Naive thymus-derived CD4-positive, alpha-beta T cell (primary cell): ENCODE measurements at regions not wholly inside any gene's neighbourhood (a gene's known extent, or its start where the extent isn't known, plus 50 kb on each side); places are given as distances from the start of the nearest gene placed in this dataset.

Experiments
- ATAC-seq: fragments of 150-1000 bp; cut with Tn5 transposase; 2 replicates; pipeline ENCODE4 v1.10.0; 2021; ENCODE audit warnings: mild to moderate bottlenecking, moderate library complexity
- CTCF ChIA-PET: fragments of 350-600 bp; sonication (Branson Sonifier 250); formaldehyde crosslinking; loops from one replicate; lab custom pipeline; 2021; ENCODE audit warnings: antibody characterized with exemption; lab: Charles Lee
- POLR2A ChIA-PET: fragments of 350-600 bp; sonication (Branson Sonifier 250); formaldehyde crosslinking; loops from one replicate; lab custom pipeline; 2021; ENCODE audit warnings: antibody characterized with exemption, inconsistent platforms; lab: Charles Lee
- DNase-seq, 9 donors: peaks; one replicate each; pipeline versions ENCODE4 v3.0.0 to v3.0.0-alpha.2; 2020 to 2022; ENCODE audit warnings: mixed read lengths in 1 of 9
- H3K27ac ChIP-seq: one replicate; pipeline ENCODE4 v1.7.0; 2013; ENCODE audit warnings: mild to moderate bottlenecking, low read depth, low read length, moderate library complexity
- H3K27me3 ChIP-seq, 2 donors: one replicate each; pipeline ENCODE4 v1.7.0; 2013; ENCODE audit warnings: low read length in 2 of 2, mild to moderate bottlenecking in 2 of 2, moderate library complexity in 2 of 2; ENCODE audit not compliant: control insufficient read depth in 2 of 2, insufficient read depth in 2 of 2
- H3K36me3 ChIP-seq, 3 experiments: 1 replicate in 2 of 3; 2 replicates in 1 of 3; pipeline ENCODE4 v1.7.0; 2013; ENCODE audit warnings: low read length in 3 of 3, mild to moderate bottlenecking in 3 of 3, moderate library complexity in 1 of 3; ENCODE audit not compliant: insufficient read depth in 3 of 3, control insufficient read depth in 2 of 3
- H3K4me1 ChIP-seq, 2 donors: one replicate each; pipeline ENCODE4 v1.7.0; 2013; ENCODE audit warnings: low read length in 2 of 2, mild to moderate bottlenecking in 2 of 2, moderate library complexity in 1 of 2; ENCODE audit not compliant: control insufficient read depth in 2 of 2, insufficient read depth in 2 of 2
- H3K4me3 ChIP-seq: 2 replicates; pipeline ENCODE4 v1.7.0; 2013; ENCODE audit warnings: mild to moderate bottlenecking, low read length
- H3K9me3 ChIP-seq, 3 experiments: 1 replicate in 2 of 3; 2 replicates in 1 of 3; pipeline ENCODE4 v1.7.0; 2013; ENCODE audit warnings: low read length in 3 of 3; ENCODE audit not compliant: control insufficient read depth in 2 of 3
- H3K27ac Mint-ChIP-seq, 9 donors: one replicate each; pipeline ENCODE4 v1.8.0; 2020 to 2022; ENCODE audit warnings: mixed read lengths in 9 of 9, mild to moderate bottlenecking in 8 of 9, moderate library complexity in 5 of 9, inconsistent platforms in 2 of 9
- H3K27me3 Mint-ChIP-seq, 5 donors: one replicate each; pipeline ENCODE4 v1.8.0; 2021 to 2022; ENCODE audit warnings: mixed read lengths in 5 of 5, mild to moderate bottlenecking in 1 of 5
- H3K36me3 Mint-ChIP-seq, 5 donors: one replicate each; pipeline ENCODE4 v1.8.0; 2020 to 2022; ENCODE audit warnings: mixed read lengths in 5 of 5, mild to moderate bottlenecking in 3 of 5, inconsistent platforms in 1 of 5
- H3K4me1 Mint-ChIP-seq, 7 donors: one replicate each; pipeline ENCODE4 v1.8.0; 2020 to 2022; ENCODE audit warnings: mixed read lengths in 7 of 7, mild to moderate bottlenecking in 3 of 7, inconsistent platforms in 1 of 7
- H3K4me3 Mint-ChIP-seq, 10 donors: one replicate each; pipeline ENCODE4 v1.8.0; 2020 to 2022; ENCODE audit warnings: mild to moderate bottlenecking in 10 of 10, mixed read lengths in 10 of 10, moderate library complexity in 6 of 10, inconsistent platforms in 2 of 10
- H3K9me3 Mint-ChIP-seq, 11 donors: one replicate each; pipeline ENCODE4 v1.8.0; 2020 to 2022; ENCODE audit warnings: mixed read lengths in 11 of 11, mild to moderate bottlenecking in 4 of 11, inconsistent platforms in 1 of 11, moderate library complexity in 1 of 11
- intact Hi-C, 2 donors: fragments of 100-400 bp; cut with micrococcal nuclease; formaldehyde crosslinking; loops; one replicate each; pipeline ENCODE4 v1.15.1; 2023

- Histone ChIP-seq H3K4me3 (no peak overlapping the region), H3K9me3 (no peaks in the 10 kb centered on the region), H3K36me3 (peaks cover 18 to 76% (median 19%) of the 10 kb centered on the region in 3 experiments), H3K27me3 (no peaks in the 10 kb centered on the region), H3K27ac (no peak overlapping the region), H3K4me1 (peaks cover 4 to 6% of the 10 kb centered on the region in 2 donors)
- H3K4me3 Mint-ChIP-seq: no peak overlapping the region
- peak overlapping the region in 2 of 9 donors; percentile 38 to 55 for H3K27ac Mint-ChIP-seq
- H3K9me3 Mint-ChIP-seq: no peaks in the 10 kb centered on the region
- H3K4me1 Mint-ChIP-seq: peaks cover 19 to 62% (median 38%) of the 10 kb centered on the region in 7 donors
- DNase-seq (no peak), ATAC-seq (no peak)
- H3K27me3 Mint-ChIP-seq: no peaks in the 10 kb centered on the region
- intact Hi-C loops: no loop called here
- ChIA-PET CTCF (interaction anchor here (0.6 kb wide), 2 partner anchors 15 to 16 kb away, joined by 3 read pairs; no protein-coding TSS in a partner anchor), POLR2A (no interaction called here)
- H3K36me3 Mint-ChIP-seq: peaks cover 7 to 47% (median 32%) of the 10 kb centered on the region in 5 donors
Measured at GRCh38 chr7:130880668-130881067, 146.7 kb upstream of the KLF14 start.

- no peaks in the 10 kb centered on the region for H3K27me3 ChIP-seq
- Mint-ChIP-seq H3K4me1 (peaks cover 17 to 61% (median 33%) of the 10 kb centered on the region in 7 donors), H3K36me3 (peaks cover 7 to 47% (median 32%) of the 10 kb centered on the region in 5 donors), H3K9me3 (no peaks in the 10 kb centered on the region), H3K27me3 (no peaks in the 10 kb centered on the region), H3K4me3 (no peak overlapping the region), H3K27ac (peak overlapping the region in 3 of 9 donors; percentile 18 to 38 (median 21))
- intact Hi-C loops: no loop called here
- CTCF ChIA-PET: interaction anchor here (0.6 to 6.2 kb wide), 3 partner anchors 14 to 16 kb away, joined by 3 to 23 read pairs (median 5); no protein-coding TSS in a partner anchor
- no peaks in the 10 kb centered on the region for H3K9me3 ChIP-seq
- H3K36me3 ChIP-seq: peaks cover 18 to 79% (median 19%) of the 10 kb centered on the region in 3 experiments
- peaks cover 4 to 6% of the 10 kb centered on the region in 2 donors for H3K4me1 ChIP-seq
- H3K27ac ChIP-seq: no peak overlapping the region
- POLR2A ChIA-PET: no interaction called here
- DNase-seq (no peak), ATAC-seq (no peak)
- H3K4me3 ChIP-seq: no peak overlapping the region
Measured at GRCh38 chr7:130881091-130881798, 147.2 kb upstream of the KLF14 start.

GRCh38 chr7:130881799-130882141 lies 147.8 kb upstream of the KLF14 start:
- intact Hi-C loops: no loop called here
- Mint-ChIP-seq H3K9me3 (no peaks in the 10 kb centered on the region), H3K4me1 (peaks cover 16 to 62% (median 29%) of the 10 kb centered on the region in 7 donors), H3K36me3 (peaks cover 7 to 47% (median 32%) of the 10 kb centered on the region in 5 donors), H3K27ac (peak overlapping the region in 4 of 9 donors; percentile 1 to 39 (median 10)), H3K27me3 (no peaks in the 10 kb centered on the region), H3K4me3 (no peak overlapping the region)
- POLR2A ChIA-PET: no interaction called here
- Histone ChIP-seq H3K36me3 (peaks cover 18 to 80% (median 19%) of the 10 kb centered on the region in 3 experiments), H3K9me3 (no peaks in the 10 kb centered on the region), H3K27ac (no peak overlapping the region), H3K27me3 (no peaks in the 10 kb centered on the region), H3K4me3 (no peak overlapping the region), H3K4me1 (peaks cover 4 to 6% of the 10 kb centered on the region in 2 donors)
- DNase-seq (no peak), ATAC-seq (no peak)
- CTCF ChIA-PET: interaction anchor here (0.6 to 6.2 kb wide), 3 partner anchors 13 to 128 kb away, joined by 3 to 23 read pairs (median 5); no protein-coding TSS in a partner anchor

- ATAC-seq: no peak
- no peak overlapping the region for H3K4me3 ChIP-seq
- Mint-ChIP-seq H3K9me3 (no peaks in the 10 kb centered on the region), H3K27ac (peak overlapping the region in 2 of 9 donors; percentile 10 to 18), H3K36me3 (peaks cover 7 to 48% (median 28%) of the 10 kb centered on the region in 5 donors), H3K4me3 (no peak overlapping the region), H3K27me3 (no peaks in the 10 kb centered on the region), H3K4me1 (peaks cover 14 to 62% (median 24%) of the 10 kb centered on the region in 7 donors)
- H3K27ac ChIP-seq: no peak overlapping the region
- H3K9me3 ChIP-seq: no peaks in the 10 kb centered on the region
- H3K27me3 ChIP-seq: no peaks in the 10 kb centered on the region
- POLR2A ChIA-PET: no interaction called here
- intact Hi-C loops: no loop called here
- H3K4me1 ChIP-seq: peaks cover under 1 to 6% of the 10 kb centered on the region in 2 donors
- CTCF ChIA-PET: interaction anchor here (0.6 to 6.2 kb wide), 3 partner anchors 12 to 127 kb away, joined by 3 to 23 read pairs (median 5); no protein-coding TSS in a partner anchor
- peaks cover 18 to 77% (median 19%) of the 10 kb centered on the region in 3 experiments for H3K36me3 ChIP-seq
- no peak for DNase-seq
Measured at GRCh38 chr7:130882396-130882795, 148.4 kb upstream of the KLF14 start.

GRCh38 chr7:130883928-130884327 lies 149.9 kb upstream of the KLF14 start:
- intact Hi-C loops: no loop called here
- peak overlapping the region in 1 of 9 donors; percentile 28 for H3K27ac Mint-ChIP-seq
- no peaks in the 10 kb centered on the region for H3K4me1 ChIP-seq

GRCh38 chr7:130884437-130885417 lies 150.7 kb upstream of the KLF14 start:
- DNase-seq: no peak
- H3K36me3 Mint-ChIP-seq: peaks cover 0 to 54% (median 21%) of the 10 kb centered on the region in 5 donors
- intact Hi-C loops: no loop called here
- peak; percentile 17 for ATAC-seq
- ChIA-PET CTCF (interaction anchor here (6.2 kb wide), 1 partner anchor 12 kb away, joined by 23 read pairs; no protein-coding TSS in a partner anchor), POLR2A (no interaction called here)
- peaks cover 9 to 62% (median 26%) of the 10 kb centered on the region in 7 donors for H3K4me1 Mint-ChIP-seq
- H3K27ac Mint-ChIP-seq: peak overlapping the region in 7 of 9 donors; percentile 5 to 68 (median 30)
- no peaks in the 10 kb centered on the region for H3K9me3 Mint-ChIP-seq
- no peaks in the 10 kb centered on the region for H3K4me1 ChIP-seq
- no peaks in the 10 kb centered on the region for H3K9me3 ChIP-seq
- H3K27me3 ChIP-seq: no peaks in the 10 kb centered on the region
- no peaks in the 10 kb centered on the region for H3K27me3 Mint-ChIP-seq
- peaks cover 14 to 78% (median 18%) of the 10 kb centered on the region in 3 experiments for H3K36me3 ChIP-seq
- H3K4me3 Mint-ChIP-seq: peak overlapping the region in 2 of 10 donors; percentile 9 to 57
- no peak overlapping the region for H3K4me3 ChIP-seq
- H3K27ac ChIP-seq: no peak overlapping the region

More at GRCh38 chr7:130883928-130884327, 149.9 kb upstream of the KLF14 start:
- POLR2A ChIA-PET: no interaction called here
- no peaks in the 10 kb centered on the region for H3K27me3 ChIP-seq
- DNase-seq (no peak), ATAC-seq (no peak)
- no peak overlapping the region for H3K4me3 ChIP-seq
- Mint-ChIP-seq H3K9me3 (no peaks in the 10 kb centered on the region), H3K36me3 (peaks cover under 1 to 55% (median 26%) of the 10 kb centered on the region in 5 donors), H3K4me3 (peak overlapping the region in 1 of 10 donors; percentile 57), H3K27me3 (no peaks in the 10 kb centered on the region), H3K4me1 (peaks cover 9 to 60% (median 28%) of the 10 kb centered on the region in 7 donors)
- no peaks in the 10 kb centered on the region for H3K9me3 ChIP-seq
- CTCF ChIA-PET: interaction anchor here (6.2 kb wide), 1 partner anchor 13 kb away, joined by 23 read pairs; no protein-coding TSS in a partner anchor
- H3K36me3 ChIP-seq: peaks cover 14 to 78% (median 18%) of the 10 kb centered on the region in 3 experiments
- H3K27ac ChIP-seq: no peak overlapping the region
